GM19239 (cell line): ENCODE measurements at regions not wholly inside any gene's neighbourhood (a gene's known extent, or its start where the extent isn't known, plus 50 kb on each side); places are given as distances from the start of the nearest gene placed in this dataset.

Experiments used
- DNase-seq: peaks from one replicate; pipeline ENCODE4 v3.0.0; 2011; ENCODE audit warnings: low spot score; ENCODE audit not compliant: insufficient read length
- FAIRE-seq: peaks from 2 replicates; lab custom pipeline; 2011; peaks lifted over from hg19 to GRCh38; lab: Jason Lieb, UNC

GRCh38 chr13:89784161-89784809 is 1563.2 kb upstream of the MIR17HG start:
- DNase-seq (no peak), FAIRE-seq (no peak)

- no peak for FAIRE-seq
- DNase-seq: no peak
These were observed 1561.0 kb upstream of the MIR17HG start for GRCh38 chr13:89786531-89786930.

- FAIRE-seq: no peak
- DNase-seq: no peak
These were observed 1556.8 kb upstream of the MIR17HG start for GRCh38 chr13:89790696-89791095.

- DNase-seq (no peak), FAIRE-seq (no peak)
These were observed 1555.4 kb upstream of the MIR17HG start for GRCh38 chr13:89791971-89792630.

- FAIRE-seq (no peak), DNase-seq (no peak)
These were observed 1551.3 kb upstream of the MIR17HG start for GRCh38 chr13:89796196-89796595.

GRCh38 chr13:89803839-89804238 is 1543.6 kb upstream of the MIR17HG start:
- FAIRE-seq: no peak
- DNase-seq: no peak

- no peak for DNase-seq
- no peak for FAIRE-seq
These were observed 1540.9 kb upstream of the MIR17HG start for GRCh38 chr13:89806594-89806993.

- no peak for FAIRE-seq
- no peak for DNase-seq
These were observed 1534.6 kb upstream of the MIR17HG start for GRCh38 chr13:89812856-89813255.

- FAIRE-seq (no peak), DNase-seq (no peak)
These were observed 1531.1 kb upstream of the MIR17HG start for GRCh38 chr13:89816404-89816803.

GRCh38 chr13:89822467-89822866 is 1525.0 kb upstream of the MIR17HG start:
- DNase-seq (no peak), FAIRE-seq (no peak)

GRCh38 chr13:89827552-89827951 is 1519.9 kb upstream of the MIR17HG start:
- FAIRE-seq: no peak
- DNase-seq: no peak

- DNase-seq: no peak
- no peak for FAIRE-seq
These were observed 1519.0 kb upstream of the MIR17HG start for GRCh38 chr13:89828506-89828905.

- FAIRE-seq: no peak
- DNase-seq: no peak
These were observed 1516.3 kb upstream of the MIR17HG start for GRCh38 chr13:89831157-89831556.

- no peak for FAIRE-seq
- DNase-seq: no peak
These were observed 1514.7 kb upstream of the MIR17HG start for GRCh38 chr13:89832827-89833226.

- FAIRE-seq (no peak), DNase-seq (no peak)
These were observed 1503.9 kb upstream of the MIR17HG start for GRCh38 chr13:89843621-89844020.

- DNase-seq: no peak
- FAIRE-seq: no peak
These were observed 1501.6 kb upstream of the MIR17HG start for GRCh38 chr13:89845874-89846273.

GRCh38 chr13:89846926-89847585 is 1500.4 kb upstream of the MIR17HG start:
- FAIRE-seq (no peak), DNase-seq (no peak)

GRCh38 chr13:89852570-89852969 is 1494.9 kb upstream of the MIR17HG start:
- FAIRE-seq (no peak), DNase-seq (no peak)

GRCh38 chr13:89856512-89856911 is 1491.0 kb upstream of the MIR17HG start:
- DNase-seq: no peak
- no peak for FAIRE-seq

GRCh38 chr13:89857502-89857901 is 1490.0 kb upstream of the MIR17HG start:
- DNase-seq (no peak), FAIRE-seq (no peak)

GRCh38 chr13:89862011-89862690 is 1485.3 kb upstream of the MIR17HG start:
- FAIRE-seq: no peak
- DNase-seq: no peak
